T1000 (cell line): ENCODE measurements at regions not wholly inside any gene's neighbourhood (a gene's known extent, or its start where the extent isn't known, plus 50 kb on each side); places are given as distances from the start of the nearest gene placed in this dataset.
A peak's percentile ranks its signal among the peaks of the same experiment; 100 is the strongest.

ENCODE experiments used
- DNase-seq: peaks from one replicate; lab custom pipeline; 2025; ENCODE audit warnings: mixed read lengths; lab: John Stamatoyannopoulos, UW

- DNase-seq: no peak
Observed at GRCh38 chr1:235027076-235027861, 101.4 kb downstream of the TOMM20 start.

- no peak for DNase-seq
Observed at GRCh38 chr1:235025422-235025984, 103.1 kb downstream of the TOMM20 start.

GRCh38 chr1:235024711-235025421 lies 103.8 kb downstream of the TOMM20 start:
- no peak for DNase-seq

DNA sequence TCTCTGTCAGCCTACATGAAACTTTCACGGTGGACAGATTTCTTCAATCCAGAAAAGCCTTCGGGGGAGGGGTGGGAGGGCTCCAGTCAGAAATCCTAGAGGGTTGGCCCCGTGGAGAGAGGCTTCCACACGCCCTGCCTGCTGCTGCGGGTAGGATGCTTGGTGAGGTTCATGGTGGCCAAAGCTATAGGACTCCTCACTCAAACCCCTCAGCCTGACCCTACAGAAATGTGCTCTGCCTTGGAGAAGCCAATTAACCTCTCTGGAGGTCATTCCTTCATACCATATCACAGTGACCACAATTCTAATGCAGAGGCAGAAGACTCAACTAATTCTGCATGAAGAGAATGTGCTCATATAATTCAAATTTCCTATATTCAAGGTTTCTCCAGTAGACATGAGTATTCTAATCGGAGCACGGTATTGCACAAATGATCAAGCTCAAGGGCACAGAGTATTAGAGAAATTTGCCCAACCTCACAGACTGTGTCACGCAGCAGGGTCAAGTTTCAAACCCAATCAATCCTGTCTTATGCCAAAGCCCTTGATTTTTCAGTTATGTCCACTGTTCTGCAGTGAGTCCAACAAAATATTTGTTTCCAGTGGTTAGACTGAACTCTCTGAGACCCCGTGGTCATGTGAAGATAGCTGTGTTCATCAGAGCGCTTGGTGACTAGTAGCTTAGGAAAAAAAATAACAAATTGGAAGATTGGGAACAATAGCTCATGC lies 104.8 kb downstream of the TOMM20 start:
- no peak for DNase-seq

GRCh38 chr1:235022981-235023710 lies 105.5 kb downstream of the TOMM20 start:
- no peak for DNase-seq

DNA sequence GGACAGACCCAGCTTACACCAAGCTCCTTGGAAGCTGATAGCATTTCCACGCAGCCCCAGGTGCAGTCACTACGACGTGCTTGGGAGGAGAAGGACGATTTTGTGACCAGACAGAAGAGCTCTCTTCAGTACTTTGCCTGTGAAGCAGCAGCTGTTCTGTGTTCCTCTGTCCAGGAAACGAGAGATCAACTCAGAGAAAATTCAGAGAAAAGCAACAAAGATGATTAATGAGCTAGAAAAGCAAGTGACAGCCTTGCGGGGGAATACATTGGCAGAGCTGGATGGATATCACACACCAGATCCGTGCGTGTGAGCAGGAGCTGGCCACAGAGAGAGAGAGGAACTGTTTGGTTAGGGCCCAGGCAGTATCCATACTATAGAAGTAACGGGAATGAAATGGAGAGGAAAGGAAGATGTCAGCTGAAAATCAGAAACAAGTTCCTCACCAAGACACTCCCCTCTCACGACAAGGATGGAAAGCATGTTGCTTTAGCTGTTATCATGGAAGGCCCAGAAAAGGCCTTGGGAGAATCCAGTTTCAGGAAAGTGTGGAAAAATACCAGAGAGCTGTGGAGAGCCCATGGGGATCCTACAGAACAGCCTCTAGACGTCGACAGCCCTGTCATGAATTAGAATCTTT lies 106.2 kb downstream of the TOMM20 start:
- no peak for DNase-seq

GRCh38 chr1:235021815-235022214 lies 106.8 kb downstream of the TOMM20 start:
- DNase-seq: no peak

- no peak for DNase-seq
Observed at GRCh38 chr1:235021321-235021720, 107.3 kb downstream of the TOMM20 start.

DNA sequence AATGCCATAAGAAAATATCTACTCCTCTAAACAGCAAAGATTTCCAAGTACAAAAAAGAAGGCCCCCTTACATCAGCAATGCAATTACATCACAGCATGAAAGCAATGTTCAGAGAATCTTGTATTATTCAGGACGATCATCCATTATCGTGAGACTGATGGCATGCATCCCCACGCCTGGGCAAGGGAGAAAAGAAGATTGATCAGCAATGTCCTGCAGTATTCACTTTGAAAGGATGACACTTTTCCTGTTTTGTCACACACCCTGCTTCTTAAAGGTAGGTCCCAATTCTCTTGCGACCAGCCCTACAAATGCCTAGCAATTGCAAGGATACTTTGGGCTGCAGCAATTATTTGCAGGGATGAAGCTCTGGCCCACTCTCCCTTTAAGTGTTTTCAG lies 108.7 kb downstream of the TOMM20 start:
- no peak for DNase-seq

DNA sequence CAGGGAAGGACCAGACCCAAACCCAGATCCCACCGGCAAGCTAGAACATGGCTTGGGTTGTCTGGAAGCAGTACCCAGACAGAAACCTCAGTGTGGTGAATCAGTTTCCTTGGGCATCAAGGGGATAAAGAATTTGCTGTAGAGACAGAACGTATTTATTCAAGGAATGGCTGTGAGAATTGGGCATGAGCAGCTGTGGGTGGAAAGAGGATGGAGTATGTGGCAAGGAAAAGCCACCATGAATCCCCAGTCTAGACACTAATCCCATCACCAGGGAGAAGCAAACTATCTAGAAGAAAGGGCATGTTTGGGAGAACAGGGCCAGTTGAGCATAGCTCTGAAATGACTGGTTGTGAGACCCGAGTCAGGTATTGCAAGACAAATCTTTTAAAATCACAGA lies 109.2 kb downstream of the TOMM20 start:
- DNase-seq: no peak

GRCh38 chr1:235018720-235019444 lies 109.8 kb downstream of the TOMM20 start:
- no peak for DNase-seq

DNA sequence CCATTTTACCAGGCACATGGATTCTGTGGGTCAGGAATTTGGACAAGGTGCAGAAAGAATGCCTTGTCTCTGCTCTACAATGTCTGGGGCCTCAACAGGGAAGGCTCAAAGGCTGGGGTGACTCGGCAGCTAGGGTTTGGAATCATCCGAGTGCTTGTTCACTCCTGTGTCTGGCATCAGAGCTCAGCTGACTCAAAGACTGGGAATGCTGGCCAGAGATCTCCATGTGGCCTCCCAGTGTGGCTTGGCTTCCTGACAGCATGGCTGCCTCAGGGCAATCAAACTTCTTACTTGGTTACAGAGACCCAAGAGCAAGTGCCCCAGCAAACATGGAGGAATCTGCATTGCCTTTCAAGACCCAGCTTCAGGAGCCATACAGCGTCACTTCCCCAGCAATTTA lies 110.5 kb downstream of the TOMM20 start:
- peak; percentile 87 for DNase-seq

- DNase-seq: no peak
Observed at GRCh38 chr1:235017719-235018118, 110.9 kb downstream of the TOMM20 start.

- no peak for DNase-seq
Observed at GRCh38 chr1:235017191-235017590, 111.4 kb downstream of the TOMM20 start.

- DNase-seq: no peak
Observed at GRCh38 chr1:235015291-235015985, 113.2 kb downstream of the TOMM20 start.

- no peak for DNase-seq
Observed at GRCh38 chr1:235014756-235015155, 113.9 kb downstream of the TOMM20 start.

- DNase-seq: no peak
Observed at GRCh38 chr1:235013512-235013911, 115.1 kb downstream of the TOMM20 start.

DNA sequence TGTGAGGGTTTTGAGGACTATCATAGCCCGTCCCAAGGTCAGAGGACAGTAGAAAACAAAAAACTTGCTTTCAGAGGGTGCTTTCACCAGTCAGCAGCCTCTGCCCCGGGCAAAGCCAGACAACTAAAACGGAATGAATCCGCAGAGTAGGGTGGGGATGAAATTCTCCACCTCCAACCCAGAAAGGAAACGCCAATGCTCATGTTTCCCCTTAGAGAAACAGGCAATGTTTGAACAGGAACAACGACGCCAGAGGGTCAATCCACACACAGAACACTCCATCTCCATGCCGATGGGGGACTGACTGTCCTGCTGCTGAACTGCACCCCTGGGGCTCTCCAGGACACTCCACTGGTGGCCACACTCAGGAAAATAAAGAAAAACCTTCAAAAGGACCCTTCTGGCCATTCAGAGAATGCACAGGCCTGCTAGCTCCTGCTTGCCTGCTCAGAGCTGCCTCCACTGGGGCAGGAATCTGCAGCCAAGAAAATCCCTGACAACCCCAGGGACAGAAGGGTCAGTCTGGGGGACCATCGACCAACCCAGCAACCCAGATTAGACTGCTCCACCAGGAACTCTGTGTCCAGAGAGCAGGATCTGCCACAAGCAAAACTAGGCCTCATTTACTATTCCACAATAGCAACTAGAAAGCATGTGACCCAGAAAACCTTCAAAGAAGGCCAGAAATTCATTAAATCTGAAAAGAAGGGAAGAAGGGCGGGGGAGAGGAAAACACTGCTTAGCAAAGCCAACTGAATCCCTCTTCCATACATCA lies 116.0 kb downstream of the TOMM20 start:
- no peak for DNase-seq
